ENCODE measurements at regions not wholly inside any gene's neighbourhood (a gene's known extent, or its start where the extent isn't known, plus 50 kb on each side); places are given as distances from the start of the nearest gene placed in this dataset.

- TF ChIP-seq CTCF (IDR thresholded peaks at IDR 0.05; ENCODE audit: control extremely low read depth in 1 of 3, insufficient read depth in 1 of 3, low read depth in 1 of 3, low read length in 3 of 3): no peak
- no peak for TF ChIP-seq ATF2 (IDR thresholded peaks at IDR 0.05; ENCODE audit: low read length)
- TF ChIP-seq ASH2L (IDR thresholded peaks at IDR 0.05; ENCODE audit: low read length): no peak
- TF ChIP-seq MAX (IDR thresholded peaks at IDR 0.05): no peak
- no peak for TF ChIP-seq POLR2A (IDR thresholded peaks at IDR 0.05; ENCODE audit: control extremely low read depth in 1 of 2, low read depth in 2 of 2, low read length in 2 of 2)
- TF ChIP-seq ATF3 (IDR thresholded peaks at IDR 0.05; ENCODE audit: insufficient read depth, low read depth, low read length): no peak
- TF ChIP-seq RFX5 (IDR thresholded peaks at IDR 0.05; ENCODE audit: borderline replicate concordance, low read depth, low read length): no peak
- no peak for TF ChIP-seq GABPA (IDR thresholded peaks at IDR 0.05; ENCODE audit: borderline replicate concordance, insufficient read depth, low read length)
- no peak for TF ChIP-seq EZH2 (IDR thresholded peaks at IDR 0.05; ENCODE audit: low read depth, low read length, severe bottlenecking)
- TF ChIP-seq SP1 (IDR thresholded peaks at IDR 0.05; ENCODE audit: low read depth, low read length): no peak
- TF ChIP-seq RAD21 (IDR thresholded peaks at IDR 0.05 in 1 of 2, conservative IDR thresholded peaks at IDR 0.05 in 1 of 2; ENCODE audit: low read depth in 2 of 2, low read length in 2 of 2): no peak
Observed at GRCh38 chr9:31045810-31046209, 1338.6 kb upstream of the ACO1 start.
